Astrocyte (in vitro differentiated cells and primary cell): ENCODE measurements at regions not wholly inside any gene's neighbourhood (a gene's known extent, or its start where the extent isn't known, plus 50 kb on each side); places are given as distances from the start of the nearest gene placed in this dataset.

Experiments used
- DNase-seq: peaks from one replicate; pipeline ENCODE4 v3.0.0-alpha.2; 2010; ENCODE audit warnings: low read depth
- FAIRE-seq: peaks from 2 replicates; lab custom pipeline; 2011; peaks lifted over from hg19 to GRCh38; lab: Jason Lieb, UNC
- H2AFZ ChIP-seq: 2 replicates; pipeline ENCODE4 v1.6.0; 2012; ENCODE audit warnings: low read depth, low read length, inconsistent platforms
- H3K27ac ChIP-seq: 2 replicates; pipeline ENCODE4 v1.5.1; 2011; ENCODE audit warnings: low read depth, low read length, inconsistent platforms
- H3K27me3 ChIP-seq: 2 replicates; pipeline ENCODE4 v1.6.0; 2011; ENCODE audit warnings: low read length, inconsistent platforms; ENCODE audit not compliant: insufficient read depth
- H3K36me3 ChIP-seq: 2 replicates; pipeline ENCODE4 v1.5.1; 2011; ENCODE audit warnings: low read length, inconsistent platforms; ENCODE audit not compliant: insufficient read depth
- H3K4me1 ChIP-seq: 2 replicates; pipeline ENCODE4 v1.5.1; 2011; ENCODE audit warnings: low read length, inconsistent platforms; ENCODE audit not compliant: insufficient read depth
- H3K4me2 ChIP-seq: 2 replicates; pipeline ENCODE4 v1.6.0; 2012; ENCODE audit warnings: low read length, inconsistent platforms
- H3K4me3 ChIP-seq: 2 replicates; pipeline ENCODE4 v1.5.1; 2011; ENCODE audit warnings: low read depth, mild to moderate bottlenecking, low read length, inconsistent platforms; ENCODE audit not compliant: insufficient read depth
- H3K79me2 ChIP-seq: 2 replicates; pipeline ENCODE4 v1.6.0; 2012; ENCODE audit warnings: mild to moderate bottlenecking, low read length, inconsistent platforms; ENCODE audit not compliant: insufficient read depth
- H3K9ac ChIP-seq: 2 replicates; pipeline ENCODE4 v1.6.0; 2012; ENCODE audit warnings: mild to moderate bottlenecking, low read length, inconsistent platforms
- H3K9me3 ChIP-seq: 2 replicates; pipeline ENCODE4 v1.5.1; 2012; ENCODE audit warnings: low read depth, mild to moderate bottlenecking, low read length, inconsistent platforms; ENCODE audit not compliant: insufficient read depth
- H4K20me1 ChIP-seq: 2 replicates; pipeline ENCODE4 v1.6.0; 2012; ENCODE audit warnings: low read length, inconsistent platforms; ENCODE audit not compliant: insufficient read depth
- H3K27ac Mint-ChIP-seq: one replicate; pipeline ENCODE4 v1.8.0; 2021; ENCODE audit warnings: mild to moderate bottlenecking, mixed read lengths; ENCODE audit not compliant: unreplicated experiment
- H3K27me3 Mint-ChIP-seq: one replicate; pipeline ENCODE4 v1.8.0; 2021; ENCODE audit warnings: low read depth, mixed read lengths; ENCODE audit not compliant: unreplicated experiment
- H3K36me3 Mint-ChIP-seq: one replicate; pipeline ENCODE4 v1.8.0; 2021; ENCODE audit warnings: low read depth, mixed read lengths; ENCODE audit not compliant: unreplicated experiment
- H3K4me1 Mint-ChIP-seq: one replicate; pipeline ENCODE4 v1.8.0; 2021; ENCODE audit warnings: low read depth, mixed read lengths; ENCODE audit not compliant: unreplicated experiment
- H3K4me3 Mint-ChIP-seq: one replicate; pipeline ENCODE4 v1.8.0; 2021; ENCODE audit warnings: mild to moderate bottlenecking, moderate library complexity, mixed read lengths; ENCODE audit not compliant: unreplicated experiment
- H3K9me3 Mint-ChIP-seq: one replicate; pipeline ENCODE4 v1.8.0; 2021; ENCODE audit warnings: mild to moderate bottlenecking, mixed read lengths; ENCODE audit not compliant: unreplicated experiment
- EZH2 ChIP-seq: IDR thresholded peaks from 2 replicates; pipeline ENCODE4 v1.6.1; 2012; ENCODE audit warnings: mild to moderate bottlenecking, low read length, inconsistent platforms; ENCODE audit not compliant: insufficient read depth
- TF ChIP-seq, protein P1 (sequence below): IDR thresholded peaks from 2 replicates; pipeline ENCODE4 v1.5.1; 2011; ENCODE audit warnings: low read depth, mild to moderate bottlenecking, inconsistent platforms, low read length, moderate library complexity; ENCODE audit not compliant: insufficient read depth

GRCh38 chr2:75276093-75277029 lies 77.0 kb upstream of the TACR1 start:
- Mint-ChIP-seq H3K27ac (peak overlapping the region; percentile 87), H3K4me3 (no peak overlapping the region), H3K36me3 (no peaks in the 10 kb centered on the region), H3K9me3 (peaks cover 2% of the 10 kb centered on the region), H3K4me1 (peaks cover 17% of the 10 kb centered on the region), H3K27me3 (no peaks in the 10 kb centered on the region)
- Histone ChIP-seq H4K20me1 (no peaks in the 10 kb centered on the region), H3K4me3 (peak overlapping the region; percentile 44), H3K27me3 (no peaks in the 10 kb centered on the region), H3K79me2 (no peaks in the 10 kb centered on the region), H3K9me3 (no peaks in the 10 kb centered on the region), H2AFZ (no peak overlapping the region), H3K9ac (peak overlapping the region; percentile 38), H3K4me1 (peaks cover 24% of the 10 kb centered on the region), H3K4me2 (peak overlapping the region; percentile 83), H3K27ac (peak overlapping the region; percentile 37), H3K36me3 (no peaks in the 10 kb centered on the region)
- peak; percentile 43 for FAIRE-seq
- DNase-seq: peak; percentile 73
- no peak for TF ChIP-seq EZH2
- TF ChIP-seq, protein P1, sequence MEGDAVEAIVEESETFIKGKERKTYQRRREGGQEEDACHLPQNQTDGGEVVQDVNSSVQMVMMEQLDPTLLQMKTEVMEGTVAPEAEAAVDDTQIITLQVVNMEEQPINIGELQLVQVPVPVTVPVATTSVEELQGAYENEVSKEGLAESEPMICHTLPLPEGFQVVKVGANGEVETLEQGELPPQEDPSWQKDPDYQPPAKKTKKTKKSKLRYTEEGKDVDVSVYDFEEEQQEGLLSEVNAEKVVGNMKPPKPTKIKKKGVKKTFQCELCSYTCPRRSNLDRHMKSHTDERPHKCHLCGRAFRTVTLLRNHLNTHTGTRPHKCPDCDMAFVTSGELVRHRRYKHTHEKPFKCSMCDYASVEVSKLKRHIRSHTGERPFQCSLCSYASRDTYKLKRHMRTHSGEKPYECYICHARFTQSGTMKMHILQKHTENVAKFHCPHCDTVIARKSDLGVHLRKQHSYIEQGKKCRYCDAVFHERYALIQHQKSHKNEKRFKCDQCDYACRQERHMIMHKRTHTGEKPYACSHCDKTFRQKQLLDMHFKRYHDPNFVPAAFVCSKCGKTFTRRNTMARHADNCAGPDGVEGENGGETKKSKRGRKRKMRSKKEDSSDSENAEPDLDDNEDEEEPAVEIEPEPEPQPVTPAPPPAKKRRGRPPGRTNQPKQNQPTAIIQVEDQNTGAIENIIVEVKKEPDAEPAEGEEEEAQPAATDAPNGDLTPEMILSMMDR: no peak

DNA sequence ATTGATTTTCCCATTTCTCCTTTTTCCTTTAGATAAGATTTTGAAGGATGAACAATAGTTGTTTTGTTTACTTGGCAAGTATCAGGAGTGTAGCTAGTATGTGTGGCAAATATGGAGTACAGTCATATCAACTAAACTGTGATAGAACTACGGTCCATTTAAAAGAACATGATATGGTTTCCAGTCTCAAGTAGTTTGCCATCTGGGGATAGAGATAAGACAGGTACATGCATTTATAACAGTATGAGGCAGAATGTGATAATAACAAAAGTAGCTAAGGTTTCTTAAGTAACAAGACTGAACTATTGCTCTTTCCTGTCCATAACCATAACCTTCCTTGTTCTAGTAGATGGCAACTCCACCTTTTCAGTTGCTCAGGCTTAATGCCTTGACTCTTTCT lies 75.6 kb upstream of the TACR1 start:
- Histone ChIP-seq H3K4me1 (peaks cover 24% of the 10 kb centered on the region), H3K4me2 (no peak overlapping the region), H3K79me2 (no peaks in the 10 kb centered on the region), H3K4me3 (no peak overlapping the region), H4K20me1 (no peaks in the 10 kb centered on the region), H3K27me3 (no peaks in the 10 kb centered on the region), H3K9ac (no peak overlapping the region), H3K36me3 (no peaks in the 10 kb centered on the region), H2AFZ (no peak overlapping the region), H3K9me3 (no peaks in the 10 kb centered on the region), H3K27ac (no peak overlapping the region)
- Mint-ChIP-seq H3K9me3 (peaks cover 2% of the 10 kb centered on the region), H3K27me3 (no peaks in the 10 kb centered on the region), H3K27ac (no peak overlapping the region), H3K4me3 (no peak overlapping the region), H3K4me1 (peaks cover 17% of the 10 kb centered on the region), H3K36me3 (no peaks in the 10 kb centered on the region)
- TF ChIP-seq, protein P1: no peak
- TF ChIP-seq EZH2: no peak
- no peak for DNase-seq
- peak; percentile 13 for FAIRE-seq

- Mint-ChIP-seq H3K4me3 (no peak overlapping the region), H3K9me3 (no peaks in the 10 kb centered on the region), H3K27ac (no peak overlapping the region), H3K4me1 (no peaks in the 10 kb centered on the region), H3K27me3 (no peaks in the 10 kb centered on the region), H3K36me3 (no peaks in the 10 kb centered on the region)
- H2AFZ ChIP-seq: no peak overlapping the region
- H3K4me3 ChIP-seq: no peak overlapping the region
- H3K9me3 ChIP-seq: no peaks in the 10 kb centered on the region
- H3K27ac ChIP-seq: no peak overlapping the region
- H3K4me2 ChIP-seq: no peak overlapping the region
- H3K9ac ChIP-seq: no peak overlapping the region
- no peaks in the 10 kb centered on the region for H3K36me3 ChIP-seq
- no peaks in the 10 kb centered on the region for H4K20me1 ChIP-seq
- H3K79me2 ChIP-seq: no peaks in the 10 kb centered on the region
- DNase-seq (no peak), FAIRE-seq (no peak)
- no peak for TF ChIP-seq EZH2
- TF ChIP-seq, protein P1: no peak
- no peaks in the 10 kb centered on the region for H3K4me1 ChIP-seq
- no peaks in the 10 kb centered on the region for H3K27me3 ChIP-seq
Observed at GRCh38 chr2:75268112-75268511, 68.8 kb upstream of the TACR1 start.
